Smooth muscle cell (in vitro differentiated cells): ENCODE measurements at regions not wholly inside any gene's neighbourhood (a gene's known extent, or its start where the extent isn't known, plus 50 kb on each side); places are given as distances from the start of the nearest gene placed in this dataset.

Experiments
- DNase-seq: peaks from one replicate; lab custom pipeline; 2025; ENCODE audit not compliant: unreplicated experiment; lab: John Stamatoyannopoulos, UW
- H2AFZ ChIP-seq: fragments of 200-600 bp; sonication (generic); 2 replicates; pipeline ENCODE4 v1.6.0; 2016; ENCODE audit warnings: antibody characterized with exemption, low read depth, mild to moderate bottlenecking
- H3F3A ChIP-seq: fragments of 200-600 bp; sonication (generic); 2 replicates; pipeline ENCODE4 v1.6.0; 2017; ENCODE audit warnings: antibody characterized with exemption, low read depth
- H3K27ac ChIP-seq: fragments of 200-600 bp; sonication (generic); 2 replicates; pipeline ENCODE4 v1.5.1; 2016; ENCODE audit warnings: low read depth, mild to moderate bottlenecking
- H3K27me3 ChIP-seq: fragments of 200-600 bp; sonication (generic); 2 replicates; pipeline ENCODE4 v1.6.1; 2016; ENCODE audit warnings: low read depth, mild to moderate bottlenecking
- H3K36me3 ChIP-seq: fragments of 200-600 bp; sonication (generic); 2 replicates; pipeline ENCODE4 v1.5.1; 2016; ENCODE audit warnings: low read depth
- H3K4me1 ChIP-seq: fragments of 200-600 bp; sonication (generic); 2 replicates; pipeline ENCODE4 v1.5.1; 2016; ENCODE audit warnings: low read depth
- H3K4me2 ChIP-seq: fragments of 200-600 bp; sonication (generic); 2 replicates; pipeline ENCODE4 v1.6.0; 2016; ENCODE audit warnings: mild to moderate bottlenecking
- H3K4me3 ChIP-seq: fragments of 200-600 bp; sonication (generic); 2 replicates; pipeline ENCODE4 v1.5.1; 2016; ENCODE audit warnings: mild to moderate bottlenecking
- H3K79me2 ChIP-seq: fragments of 200-600 bp; sonication (generic); 2 replicates; pipeline ENCODE4 v1.6.0; 2016; ENCODE audit warnings: low read depth, mild to moderate bottlenecking
- H3K9ac ChIP-seq: fragments of 200-600 bp; sonication (generic); 2 replicates; pipeline ENCODE4 v1.6.0; 2016; ENCODE audit warnings: low read depth
- H3K9me3 ChIP-seq: fragments of 200-600 bp; sonication (generic); replicated peaks from 2 replicates; pipeline ENCODE4 v1.5.1; 2016; ENCODE audit warnings: low read depth
- H4K20me1 ChIP-seq: fragments of 200-600 bp; sonication (generic); 2 replicates; pipeline ENCODE4 v1.6.0; 2016; ENCODE audit warnings: low read depth
- WGBS: methylation state at CpG from one replicate; pipeline ENCODE4 v1.1.7; 2016; ENCODE audit warnings: low lambda C conversion rate; 5-methylcytosine and 5-hydroxymethylcytosine counted together
- TF ChIP-seq, protein P1 (sequence below): fragments of 200-600 bp; sonication (generic); IDR thresholded peaks from 2 replicates; pipeline ENCODE4 v1.5.1; 2017; ENCODE audit warnings: borderline replicate concordance, mild to moderate bottlenecking, antibody characterized with exemption; ENCODE audit not compliant: insufficient read depth, poor library complexity, severe bottlenecking

DNA sequence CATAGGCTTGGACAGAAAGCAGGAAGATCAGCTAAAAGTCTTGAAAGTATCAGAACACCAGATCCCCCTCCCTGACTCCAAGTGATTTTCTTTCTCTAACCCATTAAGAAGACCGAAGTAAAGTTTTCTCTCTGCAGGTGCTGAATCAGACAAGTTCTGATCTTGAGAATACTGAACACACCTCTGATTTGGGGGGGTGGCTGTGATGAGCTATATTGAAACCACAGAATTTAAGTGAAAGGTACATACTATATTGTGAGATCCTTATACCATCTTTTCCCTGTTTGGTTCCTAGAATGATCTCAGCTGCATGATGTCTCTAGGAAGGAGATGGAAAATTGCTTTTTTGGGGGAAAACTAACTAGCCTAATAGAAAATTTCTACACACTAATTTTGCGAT lies 196.0 kb downstream of the DIPK2A start:
- H3K4me2 ChIP-seq, result no peak overlapping the region
- DNase-seq, result no peak
- H3K27ac ChIP-seq, result no peak overlapping the region
- TF ChIP-seq, protein P1, sequence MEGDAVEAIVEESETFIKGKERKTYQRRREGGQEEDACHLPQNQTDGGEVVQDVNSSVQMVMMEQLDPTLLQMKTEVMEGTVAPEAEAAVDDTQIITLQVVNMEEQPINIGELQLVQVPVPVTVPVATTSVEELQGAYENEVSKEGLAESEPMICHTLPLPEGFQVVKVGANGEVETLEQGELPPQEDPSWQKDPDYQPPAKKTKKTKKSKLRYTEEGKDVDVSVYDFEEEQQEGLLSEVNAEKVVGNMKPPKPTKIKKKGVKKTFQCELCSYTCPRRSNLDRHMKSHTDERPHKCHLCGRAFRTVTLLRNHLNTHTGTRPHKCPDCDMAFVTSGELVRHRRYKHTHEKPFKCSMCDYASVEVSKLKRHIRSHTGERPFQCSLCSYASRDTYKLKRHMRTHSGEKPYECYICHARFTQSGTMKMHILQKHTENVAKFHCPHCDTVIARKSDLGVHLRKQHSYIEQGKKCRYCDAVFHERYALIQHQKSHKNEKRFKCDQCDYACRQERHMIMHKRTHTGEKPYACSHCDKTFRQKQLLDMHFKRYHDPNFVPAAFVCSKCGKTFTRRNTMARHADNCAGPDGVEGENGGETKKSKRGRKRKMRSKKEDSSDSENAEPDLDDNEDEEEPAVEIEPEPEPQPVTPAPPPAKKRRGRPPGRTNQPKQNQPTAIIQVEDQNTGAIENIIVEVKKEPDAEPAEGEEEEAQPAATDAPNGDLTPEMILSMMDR, result no peak
- H3K4me3 ChIP-seq, result no peak overlapping the region
- H3K27me3 ChIP-seq, result no peaks in the 10 kb centered on the region
- no peak overlapping the region for H2AFZ ChIP-seq
- no peaks in the 10 kb centered on the region for H4K20me1 ChIP-seq
- no peaks in the 10 kb centered on the region for H3F3A ChIP-seq
- H3K9me3 ChIP-seq, result no peaks in the 10 kb centered on the region
- H3K36me3 ChIP-seq, result no peaks in the 10 kb centered on the region
- no peak overlapping the region for H3K9ac ChIP-seq
- 98% methylated on average over 2 of the region's 2 CpGs for WGBS
- H3K79me2 ChIP-seq, result no peaks in the 10 kb centered on the region
- no peaks in the 10 kb centered on the region for H3K4me1 ChIP-seq

DNA sequence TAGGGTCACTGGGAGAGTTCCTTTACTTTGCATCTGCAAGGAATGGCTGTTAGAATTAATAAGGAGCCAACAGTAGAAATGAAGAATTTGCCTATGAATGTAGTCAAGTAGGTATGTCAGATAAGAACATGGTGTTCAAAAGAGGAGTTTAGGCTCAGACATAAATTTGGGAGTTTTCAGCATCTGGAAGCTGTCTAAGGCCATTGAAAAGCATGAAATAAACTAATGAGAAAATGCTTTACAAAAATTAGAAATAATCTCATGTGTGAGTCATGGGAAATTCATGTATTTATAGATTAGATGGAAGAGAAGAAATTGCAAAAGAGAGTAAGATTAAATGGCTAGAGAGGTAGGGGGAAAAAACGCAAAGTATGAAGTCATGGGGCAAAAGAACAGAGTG lies 201.9 kb downstream of the DIPK2A start:
- DNase-seq, result no peak
- 88% methylated on average over 1 of the region's 1 CpG for WGBS

DNA sequence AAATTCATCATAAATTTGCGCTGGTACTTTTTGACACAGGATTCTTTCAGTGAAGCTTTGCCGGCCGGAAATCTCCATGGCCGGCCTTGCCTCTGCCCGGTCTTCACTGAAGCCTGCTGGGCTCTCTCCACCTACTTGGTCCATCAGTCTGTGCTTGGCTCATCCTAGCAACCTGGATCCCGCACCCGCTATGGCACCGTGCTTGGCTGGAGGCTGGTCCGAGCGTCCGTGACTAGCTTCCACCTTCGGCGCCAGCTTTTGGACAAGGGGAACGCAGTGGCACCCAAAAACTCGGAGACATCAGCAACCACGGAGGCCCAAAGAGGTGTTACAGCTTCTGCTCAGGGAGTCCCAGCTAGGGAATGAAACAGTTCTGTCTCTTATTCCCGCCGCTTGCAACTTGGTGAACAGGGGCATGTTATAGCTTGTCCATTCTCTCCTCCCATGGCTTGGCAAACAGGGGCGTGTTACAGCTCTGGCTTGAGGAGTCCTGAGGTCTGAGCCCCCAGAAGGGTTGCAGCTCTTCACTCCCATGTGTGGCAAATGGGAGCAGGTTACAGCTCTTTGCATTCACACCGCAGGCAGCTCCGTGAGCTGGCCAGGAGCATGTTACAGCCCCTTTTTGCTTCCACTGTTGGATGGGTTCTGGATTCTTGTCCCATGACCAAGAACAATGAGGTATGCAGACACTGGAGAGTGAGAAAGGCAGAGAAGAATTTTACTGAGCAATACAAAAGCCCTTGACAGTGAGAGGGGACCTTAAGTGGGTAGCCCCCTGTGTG lies 204.2 kb downstream of the DIPK2A start:
- Histone ChIP-seq H3F3A (no peaks in the 10 kb centered on the region), H3K9me3 (no peaks in the 10 kb centered on the region), H3K27me3 (no peaks in the 10 kb centered on the region), H3K79me2 (no peaks in the 10 kb centered on the region), H3K4me3 (no peak overlapping the region), H3K36me3 (no peaks in the 10 kb centered on the region), H3K9ac (no peak overlapping the region), H2AFZ (no peak overlapping the region), H4K20me1 (no peaks in the 10 kb centered on the region), H3K4me2 (no peak overlapping the region), H3K27ac (no peak overlapping the region), H3K4me1 (no peaks in the 10 kb centered on the region)
- 96% methylated on average over 21 of the region's 21 CpGs for WGBS
- TF ChIP-seq, protein P1, result no peak
- no peak for DNase-seq

More for the DNA sequence above, 201.9 kb downstream of the DIPK2A start:
- H3K4me2 ChIP-seq, result no peak overlapping the region
- H3K4me1 ChIP-seq, result no peaks in the 10 kb centered on the region
- H3K79me2 ChIP-seq, result no peaks in the 10 kb centered on the region
- H4K20me1 ChIP-seq, result no peaks in the 10 kb centered on the region
- H2AFZ ChIP-seq, result no peak overlapping the region
- H3K9me3 ChIP-seq, result no peaks in the 10 kb centered on the region
- H3K27ac ChIP-seq, result no peak overlapping the region
- no peak overlapping the region for H3K9ac ChIP-seq
- H3K36me3 ChIP-seq, result no peaks in the 10 kb centered on the region
- H3K4me3 ChIP-seq, result no peak overlapping the region
- H3F3A ChIP-seq, result no peaks in the 10 kb centered on the region
- H3K27me3 ChIP-seq, result no peaks in the 10 kb centered on the region
- TF ChIP-seq, protein P1, result no peak

DNA sequence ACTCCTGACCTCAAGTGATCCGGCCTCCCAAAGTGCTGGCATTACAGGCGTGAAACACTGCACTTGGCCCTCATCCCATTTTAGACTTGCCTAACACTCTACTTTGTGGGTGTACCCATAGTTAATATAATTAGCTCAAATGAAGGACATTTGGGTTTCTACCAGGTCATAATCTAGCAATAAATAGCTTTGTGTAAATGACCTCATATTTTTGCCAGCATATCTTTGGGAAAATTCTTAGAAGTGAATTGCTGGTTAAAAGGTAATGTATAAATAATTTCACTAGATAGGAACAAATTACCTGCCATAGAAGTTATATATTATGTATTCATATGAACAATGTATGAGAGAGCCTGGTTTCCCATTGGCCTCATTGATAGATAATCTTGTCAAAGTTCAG lies 206.0 kb downstream of the DIPK2A start:
- WGBS, result 96% methylated on average over 2 of the region's 2 CpGs
- Histone ChIP-seq H3K9me3 (no peaks in the 10 kb centered on the region), H3K36me3 (no peaks in the 10 kb centered on the region), H3K27me3 (no peaks in the 10 kb centered on the region), H3K4me2 (no peak overlapping the region), H4K20me1 (no peaks in the 10 kb centered on the region), H3F3A (no peaks in the 10 kb centered on the region), H3K4me3 (no peak overlapping the region), H3K79me2 (no peaks in the 10 kb centered on the region), H3K4me1 (no peaks in the 10 kb centered on the region), H3K27ac (no peak overlapping the region), H2AFZ (no peak overlapping the region), H3K9ac (no peak overlapping the region)
- TF ChIP-seq, protein P1, result no peak
- DNase-seq, result no peak
